ENCODE measurements at regions not wholly inside any gene's neighbourhood (a gene's known extent, or its start where the extent isn't known, plus 50 kb on each side); places are given as distances from the start of the nearest gene placed in this dataset.
"Not testable (repeated sequence)": the region's sequence is repeated elsewhere in the genome, so short reads cannot be mapped to it uniquely, and the experiment has no call there.

DNA sequence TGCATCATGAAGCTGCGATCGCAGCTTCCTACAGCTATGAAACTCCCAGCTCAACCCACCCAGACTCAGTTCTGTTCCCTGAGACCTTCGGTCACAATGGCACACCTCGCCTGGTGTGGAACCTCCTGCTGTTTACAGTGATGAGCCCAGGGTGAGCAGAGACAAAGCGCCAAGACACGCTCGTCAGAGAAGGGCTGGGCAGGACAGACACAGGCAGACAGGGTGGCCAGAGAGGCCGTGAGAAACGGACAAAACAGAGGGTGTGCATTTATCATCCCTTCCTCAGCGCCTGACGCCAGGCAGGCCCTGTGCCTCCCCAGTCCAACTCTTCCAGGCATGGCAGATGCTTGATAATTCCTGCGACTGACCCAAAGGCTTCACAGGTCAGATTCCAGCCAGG, 324.5 kb downstream of the CACNA1B start:
- CTCF ChIA-PET; H3K4me3 ChIP-seq (replicated peaks in 1 of 2; ENCODE audit: low read depth in 1 of 2, low read length in 2 of 2); H3K27ac ChIP-seq (ENCODE audit: low read depth, low read length); H3K79me2 ChIP-seq (ENCODE audit: insufficient read depth, low read length); H2AFZ ChIP-seq (ENCODE audit: low read depth, low read length, poor library complexity, severe bottlenecking); RAD21 ChIA-PET (ENCODE audit: low non-redundant PET in 1 of 2, low total read pairs in 2 of 2, uncharacterized antibody in 2 of 2, unreplicated experiment in 2 of 2); H4K20me1 ChIP-seq (ENCODE audit: insufficient read depth); BruUV-seq (replicated peaks); H3K9me3 ChIP-seq (ENCODE audit: control insufficient read depth in 1 of 2, insufficient read depth in 1 of 2, low read depth in 1 of 2, low read length in 2 of 2); H3K36me3 ChIP-seq (ENCODE audit: control insufficient read depth in 1 of 2, insufficient read depth in 2 of 2, low read length in 2 of 2); DNase-seq (ENCODE audit: low read depth, low spot score); H3K27me3 ChIP-seq (ENCODE audit: insufficient read depth, low read length); H3K9ac ChIP-seq (ENCODE audit: low read length); H3K4me2 ChIP-seq (ENCODE audit: low read length); H3K4me1 ChIP-seq (ENCODE audit: control insufficient read depth in 1 of 2, insufficient read depth in 2 of 2, low read length in 2 of 2); intact Hi-C loops (cut with micrococcal nuclease); ATAC-seq; POLR2A ChIA-PET; H3K9me2 ChIP-seq (ENCODE audit: insufficient read depth): not testable (repeated sequence)

DNA sequence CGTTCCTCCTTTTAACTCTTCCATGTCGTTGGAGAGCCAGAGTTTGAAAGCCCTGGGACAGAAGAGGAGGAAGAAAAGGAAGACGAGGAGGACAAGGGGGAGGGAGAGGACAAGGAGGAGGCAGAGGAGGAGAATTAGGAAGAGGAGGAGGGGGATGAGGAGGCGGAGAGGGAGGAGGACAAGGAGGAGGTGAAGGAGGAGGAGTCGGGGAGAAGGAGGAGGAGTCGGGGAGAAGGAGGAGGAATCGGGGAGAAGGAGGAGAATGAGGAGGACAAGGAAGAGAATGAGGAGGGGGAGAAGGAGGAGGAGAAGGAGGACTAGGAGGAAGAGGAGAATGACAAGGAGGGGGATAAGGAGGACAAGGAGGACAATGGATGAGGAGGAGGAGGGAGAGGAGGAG, 325.7 kb downstream of the CACNA1B start:
- POLR2A ChIA-PET; H3K4me1 ChIP-seq (ENCODE audit: control insufficient read depth in 1 of 2, insufficient read depth in 2 of 2, low read length in 2 of 2); DNase-seq (ENCODE audit: low read depth, low spot score); H3K4me3 ChIP-seq (replicated peaks in 1 of 2; ENCODE audit: low read depth in 1 of 2, low read length in 2 of 2); RAD21 ChIA-PET (ENCODE audit: low non-redundant PET in 1 of 2, low total read pairs in 2 of 2, uncharacterized antibody in 2 of 2, unreplicated experiment in 2 of 2); H3K27me3 ChIP-seq (ENCODE audit: insufficient read depth, low read length); intact Hi-C loops (cut with micrococcal nuclease); BruUV-seq (replicated peaks); H3K4me2 ChIP-seq (ENCODE audit: low read length); H3K79me2 ChIP-seq (ENCODE audit: insufficient read depth, low read length); CTCF ChIA-PET; H3K9me2 ChIP-seq (ENCODE audit: insufficient read depth); H3K36me3 ChIP-seq (ENCODE audit: control insufficient read depth in 1 of 2, insufficient read depth in 2 of 2, low read length in 2 of 2); H2AFZ ChIP-seq (ENCODE audit: low read depth, low read length, poor library complexity, severe bottlenecking); H4K20me1 ChIP-seq (ENCODE audit: insufficient read depth); H3K27ac ChIP-seq (ENCODE audit: low read depth, low read length); H3K9me3 ChIP-seq (ENCODE audit: control insufficient read depth in 1 of 2, insufficient read depth in 1 of 2, low read depth in 1 of 2, low read length in 2 of 2); H3K9ac ChIP-seq (ENCODE audit: low read length): not testable (repeated sequence)
- peak; percentile 85 for ATAC-seq

DNA sequence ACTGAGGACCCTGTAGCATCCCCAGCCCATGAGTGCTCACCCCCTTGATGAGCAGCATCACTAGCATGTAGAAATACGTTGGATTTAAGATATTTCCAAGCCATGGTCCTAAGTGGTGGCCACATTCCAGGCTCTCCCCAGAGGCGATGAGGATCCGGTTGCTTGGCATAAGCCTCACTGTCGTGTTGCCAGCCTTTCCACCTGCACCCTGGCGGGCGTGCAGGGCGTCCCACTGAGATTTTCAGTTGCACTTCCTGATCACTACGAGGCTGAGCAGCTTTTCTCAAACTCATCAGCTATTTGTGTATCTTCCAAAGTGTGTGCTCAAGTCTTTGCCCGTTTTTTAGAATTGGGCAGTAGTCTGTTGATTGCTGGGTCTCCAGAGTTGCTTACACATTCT, 326.3 kb downstream of the CACNA1B start:
- CTCF ChIA-PET; POLR2A ChIA-PET; intact Hi-C loops (cut with micrococcal nuclease): not testable (repeated sequence)

DNA sequence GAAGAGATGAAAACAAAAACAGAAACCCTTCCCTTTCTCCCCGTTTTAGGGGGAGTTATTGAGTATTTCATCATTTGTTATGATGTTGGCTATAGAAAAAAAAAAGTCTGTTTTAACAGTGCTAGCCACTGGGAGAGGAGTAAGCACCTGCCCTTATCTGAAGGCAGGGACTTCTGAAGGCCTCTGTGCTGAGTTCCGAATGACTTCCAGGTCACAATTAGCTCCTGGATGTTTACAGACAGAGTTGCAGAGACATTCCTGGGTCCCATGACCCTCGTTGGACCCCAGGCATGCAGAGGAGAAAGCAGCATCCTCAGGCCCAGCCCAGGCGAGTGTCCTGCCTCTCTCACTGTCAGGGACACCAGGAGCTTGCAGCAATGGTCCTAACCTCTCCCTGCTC, 328.5 kb downstream of the CACNA1B start:
- H3K4me1 ChIP-seq (ENCODE audit: control insufficient read depth in 1 of 2, insufficient read depth in 2 of 2, low read length in 2 of 2); DNase-seq (ENCODE audit: low read depth, low spot score); POLR2A ChIA-PET; intact Hi-C loops (cut with micrococcal nuclease); H3K9ac ChIP-seq (ENCODE audit: low read length); H3K27ac ChIP-seq (ENCODE audit: low read depth, low read length); RAD21 ChIA-PET (ENCODE audit: low non-redundant PET in 1 of 2, low total read pairs in 2 of 2, uncharacterized antibody in 2 of 2, unreplicated experiment in 2 of 2); H2AFZ ChIP-seq (ENCODE audit: low read depth, low read length, poor library complexity, severe bottlenecking); H3K9me2 ChIP-seq (ENCODE audit: insufficient read depth); H3K79me2 ChIP-seq (ENCODE audit: insufficient read depth, low read length); BruUV-seq (replicated peaks); ATAC-seq; H4K20me1 ChIP-seq (ENCODE audit: insufficient read depth); H3K9me3 ChIP-seq (ENCODE audit: control insufficient read depth in 1 of 2, insufficient read depth in 1 of 2, low read depth in 1 of 2, low read length in 2 of 2); H3K4me3 ChIP-seq (replicated peaks in 1 of 2; ENCODE audit: low read depth in 1 of 2, low read length in 2 of 2); H3K4me2 ChIP-seq (ENCODE audit: low read length); H3K27me3 ChIP-seq (ENCODE audit: insufficient read depth, low read length); CTCF ChIA-PET; H3K36me3 ChIP-seq (ENCODE audit: control insufficient read depth in 1 of 2, insufficient read depth in 2 of 2, low read length in 2 of 2): not testable (repeated sequence)

More for the DNA sequence above, 326.3 kb downstream of the CACNA1B start:
- H3K9me2 ChIP-seq (ENCODE audit: insufficient read depth); ATAC-seq; H4K20me1 ChIP-seq (ENCODE audit: insufficient read depth); H2AFZ ChIP-seq (ENCODE audit: low read depth, low read length, poor library complexity, severe bottlenecking); H3K27ac ChIP-seq (ENCODE audit: low read depth, low read length); H3K4me1 ChIP-seq (ENCODE audit: control insufficient read depth in 1 of 2, insufficient read depth in 2 of 2, low read length in 2 of 2); H3K4me3 ChIP-seq (replicated peaks in 1 of 2; ENCODE audit: low read depth in 1 of 2, low read length in 2 of 2); H3K79me2 ChIP-seq (ENCODE audit: insufficient read depth, low read length); H3K27me3 ChIP-seq (ENCODE audit: insufficient read depth, low read length); BruUV-seq (replicated peaks); H3K4me2 ChIP-seq (ENCODE audit: low read length); RAD21 ChIA-PET (ENCODE audit: low non-redundant PET in 1 of 2, low total read pairs in 2 of 2, uncharacterized antibody in 2 of 2, unreplicated experiment in 2 of 2); H3K9ac ChIP-seq (ENCODE audit: low read length); H3K36me3 ChIP-seq (ENCODE audit: control insufficient read depth in 1 of 2, insufficient read depth in 2 of 2, low read length in 2 of 2); DNase-seq (ENCODE audit: low read depth, low spot score); H3K9me3 ChIP-seq (ENCODE audit: control insufficient read depth in 1 of 2, insufficient read depth in 1 of 2, low read depth in 1 of 2, low read length in 2 of 2): not testable (repeated sequence)
